ENCODE measurements at regions not wholly inside any gene's neighbourhood (a gene's known extent, or its start where the extent isn't known, plus 50 kb on each side); places are given as distances from the start of the nearest gene placed in this dataset.

DNA sequence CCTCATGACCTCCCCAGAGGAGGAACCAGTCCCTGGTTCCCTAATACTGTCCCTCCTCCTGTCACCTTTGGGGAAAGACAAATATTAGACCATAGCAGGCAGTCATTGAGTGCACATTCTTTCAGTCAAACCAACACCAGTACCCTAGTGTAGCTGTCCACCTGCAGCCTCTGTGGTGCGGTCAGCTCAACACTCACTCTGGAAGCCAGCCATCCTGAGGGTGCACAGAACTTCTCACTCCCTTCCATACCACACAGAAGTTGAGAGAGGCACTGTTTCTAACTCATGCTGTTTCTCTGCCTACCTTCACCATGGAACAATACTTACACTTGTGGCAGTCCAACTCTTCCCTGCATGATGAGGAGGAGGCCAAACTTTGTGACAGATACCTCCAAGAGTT lies 175.6 kb upstream of the FOXN2 start:
- TF ChIP-seq CTCF (conservative IDR thresholded peaks at IDR 0.05), result no peak
- H3K27ac ChIP-seq, result no peak overlapping the region

DNA sequence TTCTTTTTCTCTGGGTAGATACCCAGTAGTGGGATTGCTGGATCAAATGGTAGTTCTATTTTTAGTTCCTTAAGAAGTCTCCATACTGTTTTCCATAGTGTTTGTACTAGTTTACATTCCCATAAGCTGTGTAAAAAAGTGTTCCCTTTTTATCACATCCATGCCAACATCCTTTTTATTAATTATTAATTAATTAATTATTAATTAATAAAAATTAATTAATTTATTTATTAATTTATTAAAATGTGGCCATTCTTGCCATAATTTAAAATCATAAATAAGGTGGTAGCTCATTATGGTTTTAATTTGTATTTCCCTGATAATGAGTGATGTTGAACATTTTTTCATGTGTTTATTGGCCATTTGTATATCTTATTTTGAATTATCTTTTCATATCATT lies 173.9 kb upstream of the FOXN2 start:
- no peak overlapping the region for H3K27ac ChIP-seq
- TF ChIP-seq CTCF (conservative IDR thresholded peaks at IDR 0.05), result no peak

GRCh38 chr2:48144777-48145176 lies 169.7 kb upstream of the FOXN2 start:
- TF ChIP-seq CTCF (conservative IDR thresholded peaks at IDR 0.05), result no peak
- H3K27ac ChIP-seq, result no peak overlapping the region

DNA sequence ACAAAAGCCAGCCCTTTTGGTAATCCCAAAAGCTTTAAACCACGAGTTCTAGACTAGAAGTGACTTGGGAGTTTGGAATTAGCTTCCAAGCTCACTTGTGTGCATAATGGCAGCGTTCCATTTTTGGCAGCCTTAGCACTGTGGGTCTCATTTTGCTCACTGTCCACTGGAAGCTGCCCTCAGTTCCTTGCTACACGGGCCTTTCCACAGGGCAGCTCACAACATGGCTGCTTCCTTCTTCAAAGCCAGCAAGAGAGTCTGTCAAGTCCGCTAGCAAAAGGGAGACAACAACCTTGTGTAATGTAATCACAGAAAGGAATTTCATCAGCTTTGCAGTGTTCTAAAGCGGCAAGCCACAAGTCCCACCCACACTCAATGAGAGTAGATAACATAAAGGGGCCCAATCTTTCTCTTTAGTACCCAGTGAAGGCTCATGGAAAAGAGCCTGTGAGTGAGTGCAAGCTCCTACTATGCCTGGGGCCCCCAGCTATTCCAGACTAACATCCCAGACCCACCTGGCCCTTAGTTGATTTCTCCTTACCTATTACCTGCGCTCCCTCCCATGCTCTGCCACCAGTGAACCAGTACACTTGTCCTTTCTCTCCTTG lies 168.5 kb upstream of the FOXN2 start:
- TF ChIP-seq CTCF (conservative IDR thresholded peaks at IDR 0.05), result no peak

GRCh38 chr2:48146552-48146951 lies 167.9 kb upstream of the FOXN2 start:
- no peak overlapping the region for H3K27ac ChIP-seq
- TF ChIP-seq CTCF (conservative IDR thresholded peaks at IDR 0.05), result no peak

More for the DNA sequence above, 168.5 kb upstream of the FOXN2 start:
- no peak overlapping the region for H3K27ac ChIP-seq

GRCh38 chr2:48147719-48148118 lies 166.8 kb upstream of the FOXN2 start:
- TF ChIP-seq CTCF (conservative IDR thresholded peaks at IDR 0.05), result no peak
- no peak overlapping the region for H3K27ac ChIP-seq

DNA sequence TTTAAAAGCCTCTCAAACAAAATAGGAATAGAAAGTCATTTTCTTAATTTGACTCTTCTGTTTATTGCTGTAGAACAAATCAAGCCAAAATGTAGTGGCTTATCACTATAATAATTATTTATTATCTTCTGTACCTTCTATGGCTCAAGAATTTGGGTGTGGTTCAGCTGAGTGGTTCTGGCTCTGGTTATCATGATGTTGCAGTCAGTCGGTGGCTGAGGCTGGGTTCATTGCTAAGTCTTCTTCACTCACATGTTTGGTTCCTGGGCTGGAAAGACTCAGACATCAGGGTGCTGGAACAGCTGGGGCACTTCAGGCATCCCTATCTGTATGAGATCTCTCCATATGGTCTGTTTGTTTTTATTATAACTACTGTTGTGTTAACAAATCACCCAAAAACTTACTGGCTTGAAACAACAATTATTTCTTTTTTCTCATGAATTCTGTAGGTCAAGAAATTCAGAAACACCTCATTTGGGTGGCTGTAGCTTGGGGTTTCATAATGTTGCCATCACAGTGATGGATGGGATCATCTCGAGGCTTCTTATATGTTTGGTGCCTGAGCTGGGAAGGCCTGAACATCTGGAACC lies 165.5 kb upstream of the FOXN2 start:
- TF ChIP-seq CTCF (conservative IDR thresholded peaks at IDR 0.05), result no peak

More for the DNA sequence above, 165.5 kb upstream of the FOXN2 start:
- no peak overlapping the region for H3K27ac ChIP-seq
